Activated CD4-positive, alpha-beta T cell treated with anti-CD3 and anti-CD28 coated beads, Interleukin-2, Interleukin-4, amounts not matched to agents 100 ng/mL and 50 ng/mL, durations not matched to agents 16 hours and 8 hours (primary cell): ENCODE measurements at regions not wholly inside any gene's neighbourhood (a gene's known extent, or its start where the extent isn't known, plus 50 kb on each side); places are given as distances from the start of the nearest gene placed in this dataset.

Source experiments
- DNase-seq: peaks from one replicate; pipeline ENCODE4 v3.0.0-alpha.2; 2020; ENCODE audit warnings: low spot score

DNA sequence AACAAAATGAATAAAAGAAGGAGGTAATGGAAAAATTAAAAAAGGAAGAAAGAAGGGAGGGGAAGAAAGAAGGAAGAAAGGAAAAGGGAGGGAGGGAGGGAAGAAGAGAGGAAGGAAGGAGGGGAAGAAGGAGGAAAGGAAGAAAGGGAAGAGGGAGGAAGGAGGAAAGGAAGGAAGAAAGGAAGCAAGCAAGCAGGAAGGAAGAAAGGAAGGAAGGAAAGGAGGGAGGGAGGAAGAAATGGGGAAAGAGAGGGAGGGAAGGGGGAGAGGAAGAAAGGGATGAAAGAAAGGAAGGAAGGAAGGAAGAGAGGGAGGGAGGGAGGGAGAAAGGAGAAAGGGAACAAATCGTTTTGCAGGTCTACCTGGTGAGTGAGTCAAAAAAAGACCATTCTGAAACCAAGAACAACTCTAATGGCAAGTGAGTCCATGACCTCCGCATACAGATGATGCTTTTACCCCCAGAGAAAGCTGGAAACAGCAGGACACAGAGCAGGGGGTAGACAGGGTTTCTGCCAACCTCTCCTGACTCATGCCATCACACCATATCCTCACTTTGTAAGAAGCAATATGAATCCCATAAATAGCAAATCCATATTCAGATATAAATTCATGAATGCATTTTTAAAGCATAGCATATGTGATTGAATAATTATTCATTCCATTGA, 1112.9 kb upstream of the AUTS2 start:
- no peak for DNase-seq

DNA sequence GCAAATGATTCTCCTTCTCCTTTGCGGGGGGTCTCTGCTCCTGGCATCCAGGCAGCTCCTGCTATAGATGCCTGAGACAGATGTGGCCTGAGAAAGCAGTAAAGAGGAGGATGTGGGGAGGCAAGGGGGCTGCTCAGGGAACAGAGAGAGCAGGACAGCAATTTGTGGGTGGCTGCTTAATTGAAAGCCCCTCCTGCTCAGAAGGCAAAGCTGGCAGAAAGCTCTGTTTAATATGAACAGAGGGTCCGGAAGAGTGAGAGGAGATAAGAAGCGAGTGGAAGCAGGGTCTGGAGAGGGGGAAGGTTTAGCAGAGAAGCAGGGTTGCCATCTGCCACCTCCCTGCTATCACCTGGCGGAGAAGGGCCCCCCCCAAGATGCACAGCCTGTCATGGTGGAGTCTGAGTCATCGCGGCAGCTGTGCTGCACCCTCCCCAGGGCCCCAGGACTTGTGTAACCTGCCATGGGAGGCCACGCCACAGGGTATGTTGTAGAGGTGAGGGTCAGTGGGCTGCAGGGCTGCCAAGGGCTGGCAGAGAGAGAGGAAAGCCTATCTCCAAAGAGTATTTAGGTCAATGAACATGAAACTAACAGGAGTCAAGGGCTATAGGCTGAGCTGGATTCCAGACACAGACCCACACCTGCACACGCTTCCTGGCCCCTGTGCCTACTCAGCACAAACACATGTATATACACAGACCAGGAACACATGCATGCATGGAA, 1109.8 kb upstream of the AUTS2 start:
- DNase-seq: no peak

DNA sequence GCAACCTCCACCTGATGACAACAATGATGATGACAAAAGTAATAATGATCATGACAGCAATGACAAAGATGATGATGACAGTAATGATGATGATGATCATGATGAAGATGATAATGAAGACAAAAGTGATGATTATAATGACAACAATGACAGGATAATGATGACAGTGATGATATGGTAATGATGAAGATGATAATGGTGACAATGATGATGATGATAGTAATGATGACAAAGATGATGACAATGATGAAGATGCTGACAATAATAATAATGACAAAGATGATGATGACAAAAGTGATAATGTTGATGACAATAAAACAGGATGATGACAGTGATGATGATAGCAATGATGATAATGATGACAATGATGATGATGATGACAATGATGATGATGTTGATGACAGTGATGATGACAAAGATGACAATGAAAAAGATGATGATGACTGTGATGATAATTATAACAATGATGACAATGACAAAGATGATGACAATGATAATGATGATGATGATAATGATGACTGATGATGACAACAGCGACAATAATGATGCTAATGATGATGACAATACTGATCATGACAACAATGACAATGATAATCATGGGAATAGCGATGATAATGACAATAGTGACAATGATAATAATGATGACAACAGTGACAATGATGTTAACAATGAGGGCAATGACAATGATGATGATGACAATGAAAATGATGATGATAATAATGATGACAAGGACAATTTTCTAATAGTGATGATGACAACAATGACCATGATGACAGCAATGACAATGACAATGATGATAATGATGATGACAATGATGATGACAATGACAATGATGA, 1106.5 kb upstream of the AUTS2 start:
- no peak for DNase-seq

DNA sequence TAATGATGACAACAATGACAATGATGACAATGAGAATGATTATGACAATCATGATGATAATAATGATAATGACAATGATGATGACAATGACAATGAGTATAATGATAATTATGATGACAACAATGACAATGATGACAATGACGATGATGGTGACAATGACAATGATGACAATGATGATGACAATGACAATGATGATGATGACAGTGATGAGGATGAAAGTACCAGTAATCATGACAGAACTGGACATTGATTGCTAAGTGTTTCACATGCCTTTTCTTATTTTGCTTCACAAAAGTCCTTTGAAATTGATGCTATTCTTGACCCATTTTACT, 1106.0 kb upstream of the AUTS2 start:
- DNase-seq: no peak

DNA sequence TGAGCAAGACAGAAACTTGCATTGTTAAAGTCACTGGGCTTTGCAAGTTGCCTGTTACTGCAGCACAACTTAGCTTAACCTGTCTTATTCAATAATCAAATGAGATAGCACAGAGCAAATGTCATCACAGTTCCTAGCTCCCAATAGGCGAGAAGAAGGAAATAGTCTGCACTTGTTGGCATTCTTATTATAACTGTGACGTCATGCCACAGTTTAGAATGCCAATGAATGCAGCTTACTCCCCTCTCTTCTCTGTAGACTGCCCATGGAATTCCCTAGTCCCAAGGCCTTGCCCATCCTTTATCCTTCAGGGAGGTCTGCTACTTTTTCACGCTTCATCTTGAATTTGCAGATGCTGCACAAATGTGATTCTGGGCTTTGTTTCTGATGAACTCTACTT, 1094.9 kb upstream of the AUTS2 start:
- no peak for DNase-seq

DNA sequence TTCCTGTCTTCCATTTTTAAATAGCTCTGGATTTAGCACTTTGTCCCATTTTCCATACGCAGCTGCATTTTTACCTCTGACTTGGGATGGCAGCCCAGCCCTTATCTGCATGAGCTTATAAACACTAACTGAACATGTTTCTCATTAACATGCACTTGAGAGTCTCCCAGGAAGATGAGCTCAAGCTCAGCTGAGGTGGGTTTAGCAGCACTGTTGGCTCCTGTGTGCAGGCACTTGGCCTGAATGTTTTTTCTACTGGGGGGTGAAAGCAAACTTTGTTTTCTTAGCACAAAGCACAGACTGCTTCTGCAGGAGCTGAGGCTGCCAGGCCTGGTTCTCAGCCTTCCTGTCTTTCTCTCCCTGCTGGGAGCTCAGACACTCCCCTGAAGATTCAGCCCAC, 1093.6 kb upstream of the AUTS2 start:
- DNase-seq: no peak

DNA sequence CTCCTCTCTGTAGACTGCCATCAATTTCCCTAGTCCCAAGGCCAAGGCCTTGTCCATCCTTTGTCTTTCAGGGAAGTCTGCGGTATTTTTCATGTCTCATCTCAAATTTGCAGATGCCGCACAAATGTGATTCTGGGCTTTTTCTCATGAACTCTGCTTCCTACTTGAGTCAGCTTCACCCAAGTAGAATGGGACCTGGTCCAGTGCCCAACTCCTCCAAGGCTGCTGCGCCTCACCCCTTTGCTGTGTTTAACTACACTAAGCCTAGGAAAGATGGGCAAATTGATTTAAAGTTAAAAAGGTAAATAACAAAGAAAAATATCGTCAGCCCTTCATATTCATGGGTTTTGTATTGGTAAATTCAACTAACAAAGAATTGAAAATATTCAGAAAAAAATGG, 1092.6 kb upstream of the AUTS2 start:
- DNase-seq: no peak

DNA sequence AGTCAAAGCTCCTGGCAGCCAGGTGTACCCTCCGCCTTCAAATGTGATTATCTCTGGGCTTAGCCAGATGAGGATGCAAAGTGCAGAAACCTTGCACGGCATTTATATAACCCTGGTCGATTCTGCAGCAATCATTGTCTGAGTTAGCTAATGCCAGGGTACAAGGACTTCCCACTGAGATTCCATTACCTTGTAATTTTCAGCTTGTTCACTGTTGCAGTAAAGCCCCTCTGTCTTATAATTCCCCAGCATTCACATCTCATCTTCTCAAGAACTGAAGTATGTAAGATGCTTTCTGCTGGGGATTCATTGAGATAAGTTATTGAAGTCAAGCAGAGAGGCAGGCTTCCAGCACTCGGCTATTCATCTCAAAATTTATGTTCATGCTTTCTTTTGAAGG, 1090.6 kb upstream of the AUTS2 start:
- DNase-seq: no peak

DNA sequence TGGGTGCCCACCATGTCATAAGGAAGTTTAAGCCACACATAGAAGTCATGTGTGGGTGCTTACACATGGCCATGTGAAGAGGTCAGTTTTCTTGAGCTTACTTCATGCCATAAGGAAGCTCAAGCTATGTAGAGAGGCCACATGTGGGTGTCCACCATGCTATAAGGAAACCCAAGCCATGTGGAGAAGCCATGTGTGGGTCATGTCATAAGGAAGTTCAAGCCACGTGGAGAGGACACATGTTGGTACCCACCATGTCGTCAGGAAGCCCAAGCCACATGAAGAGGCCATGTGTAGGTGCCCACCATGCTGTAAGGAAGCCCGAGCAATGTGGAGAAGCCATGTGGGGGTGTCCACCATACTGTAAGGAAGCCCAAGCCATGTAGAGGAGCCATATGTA, 1089.2 kb upstream of the AUTS2 start:
- no peak for DNase-seq

DNA sequence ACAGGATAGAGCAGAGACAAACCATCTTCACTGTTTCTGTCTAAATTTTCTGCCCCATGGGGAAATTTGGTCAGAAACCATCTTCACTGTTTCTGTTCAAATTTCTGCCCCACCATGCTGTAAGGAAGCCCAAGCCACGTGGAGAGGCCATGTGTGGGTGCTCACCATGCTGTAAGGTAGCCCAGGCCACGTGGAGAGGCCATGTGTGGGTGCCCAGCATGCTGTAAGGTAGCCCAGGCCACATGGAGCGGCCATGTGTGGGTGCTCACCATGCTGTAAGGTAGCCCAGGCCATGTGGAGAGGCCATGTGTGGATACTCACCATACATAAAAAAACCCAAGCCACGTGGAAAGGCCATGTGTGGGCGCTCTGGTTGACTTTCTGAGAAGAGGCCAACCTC, 1088.7 kb upstream of the AUTS2 start:
- no peak for DNase-seq

DNA sequence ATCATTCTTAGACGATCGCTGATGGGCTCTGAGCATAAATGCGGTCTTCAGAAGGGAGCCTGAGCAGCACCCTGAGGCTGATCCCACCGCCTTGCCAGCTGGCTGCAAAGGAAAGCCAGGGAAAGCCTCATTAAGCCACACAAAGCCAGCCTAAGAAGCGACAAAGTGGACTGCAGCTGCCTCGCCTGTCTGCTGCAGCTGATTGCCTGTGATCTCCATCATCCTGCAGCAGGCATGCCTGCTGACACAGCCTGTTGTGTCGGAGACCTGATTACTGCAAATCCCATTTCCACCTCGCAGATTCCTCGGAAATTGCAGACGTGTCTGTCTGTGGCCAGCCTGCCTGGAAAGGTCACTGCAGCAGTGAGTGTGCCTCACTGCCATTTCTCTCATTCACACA, 1087.0 kb upstream of the AUTS2 start:
- no peak for DNase-seq

DNA sequence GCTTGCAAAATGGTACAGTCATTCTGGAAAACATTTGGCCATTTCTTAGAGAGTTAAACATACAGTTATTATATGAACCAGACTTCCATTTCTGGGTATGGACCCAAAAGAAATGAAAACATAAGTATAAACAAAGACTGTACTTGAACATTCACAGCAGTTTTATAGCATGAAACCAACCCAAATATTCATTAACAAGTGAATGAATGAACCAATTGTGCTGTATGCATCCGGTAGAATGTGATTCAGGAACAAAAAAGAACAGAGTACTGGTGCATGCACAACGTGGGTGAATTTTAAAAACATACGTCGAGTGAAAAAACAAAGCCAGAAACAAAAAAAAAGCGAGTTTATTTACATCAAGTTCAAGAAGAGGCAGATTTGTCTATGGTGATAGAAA, 1085.8 kb upstream of the AUTS2 start:
- no peak for DNase-seq

DNA sequence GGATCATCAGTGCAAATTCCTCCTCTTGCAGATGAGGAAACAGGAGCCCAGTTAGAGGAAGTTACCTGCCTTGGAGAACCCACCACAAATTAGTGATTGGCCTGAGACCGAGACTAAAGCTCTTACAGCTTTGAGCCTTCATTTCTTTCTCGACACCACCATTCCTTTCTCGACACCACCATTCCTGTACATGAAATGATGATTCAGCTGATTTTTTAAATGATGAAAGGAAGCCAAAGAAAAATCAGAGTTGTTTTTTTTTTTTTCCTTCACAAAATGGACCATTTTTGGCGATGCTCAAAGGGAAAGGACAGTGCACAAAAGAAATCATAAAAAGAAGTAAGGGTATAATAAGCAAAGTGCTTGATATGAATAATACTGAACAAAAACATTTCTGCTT, 1080.2 kb upstream of the AUTS2 start:
- no peak for DNase-seq

DNA sequence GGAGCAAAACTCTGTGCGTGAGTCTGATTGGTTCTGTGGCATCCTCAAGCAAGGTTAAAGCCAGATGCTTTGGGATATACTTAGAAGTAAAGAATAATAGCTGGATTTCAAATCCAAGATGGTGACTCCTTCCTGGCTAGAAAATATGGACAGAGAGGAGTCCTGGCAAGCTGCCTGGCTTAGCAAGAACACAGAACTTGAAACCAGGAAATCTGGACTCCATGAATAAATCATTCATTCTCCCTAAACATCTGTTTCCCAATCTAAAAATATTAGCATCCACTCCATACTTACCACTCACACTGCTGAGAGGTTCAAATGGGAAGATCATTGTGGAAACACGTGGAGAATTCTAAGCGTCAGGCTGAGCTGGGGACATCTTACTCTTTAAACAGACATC, 1074.1 kb upstream of the AUTS2 start:
- DNase-seq: no peak

DNA sequence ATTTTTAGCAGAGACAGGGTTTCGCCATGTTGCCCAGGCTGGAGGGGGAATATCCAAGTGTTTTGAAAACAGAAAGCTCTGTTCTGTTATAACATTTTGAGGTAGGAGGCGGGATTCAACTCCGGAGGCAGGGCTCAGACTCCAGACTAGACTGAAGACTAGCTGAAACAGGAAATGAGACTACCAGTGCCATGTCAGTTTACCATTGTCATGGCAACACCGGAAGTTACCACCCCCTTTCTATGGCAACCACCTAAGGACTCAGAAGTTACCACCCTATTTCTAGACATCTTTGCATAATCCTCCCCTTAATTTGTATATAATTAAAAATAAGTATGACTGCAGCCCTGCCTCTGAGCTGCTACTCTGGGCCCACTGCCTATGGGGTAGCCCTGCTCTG, 1069.1 kb upstream of the AUTS2 start:
- DNase-seq: no peak

DNA sequence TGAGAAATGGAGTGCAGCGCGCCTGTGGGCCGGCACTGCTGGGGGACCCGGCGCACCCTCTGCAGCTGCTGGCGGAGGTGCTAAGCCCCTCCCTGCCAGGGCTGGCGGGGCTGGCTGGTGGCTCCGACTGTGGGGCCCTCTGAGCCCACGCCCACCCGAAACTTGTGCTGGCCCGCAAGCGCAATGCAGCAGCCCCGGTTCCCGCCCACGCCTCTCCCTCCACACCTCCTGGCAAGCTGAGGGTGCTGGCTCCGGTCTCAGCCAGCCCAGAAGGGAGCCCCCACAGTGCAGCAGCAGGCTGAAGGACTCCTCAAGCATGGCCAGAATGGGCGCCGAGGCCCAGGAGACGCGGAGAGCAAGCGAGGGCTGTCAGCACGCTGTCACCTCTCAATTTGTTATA, 1063.0 kb upstream of the AUTS2 start:
- DNase-seq: no peak

DNA sequence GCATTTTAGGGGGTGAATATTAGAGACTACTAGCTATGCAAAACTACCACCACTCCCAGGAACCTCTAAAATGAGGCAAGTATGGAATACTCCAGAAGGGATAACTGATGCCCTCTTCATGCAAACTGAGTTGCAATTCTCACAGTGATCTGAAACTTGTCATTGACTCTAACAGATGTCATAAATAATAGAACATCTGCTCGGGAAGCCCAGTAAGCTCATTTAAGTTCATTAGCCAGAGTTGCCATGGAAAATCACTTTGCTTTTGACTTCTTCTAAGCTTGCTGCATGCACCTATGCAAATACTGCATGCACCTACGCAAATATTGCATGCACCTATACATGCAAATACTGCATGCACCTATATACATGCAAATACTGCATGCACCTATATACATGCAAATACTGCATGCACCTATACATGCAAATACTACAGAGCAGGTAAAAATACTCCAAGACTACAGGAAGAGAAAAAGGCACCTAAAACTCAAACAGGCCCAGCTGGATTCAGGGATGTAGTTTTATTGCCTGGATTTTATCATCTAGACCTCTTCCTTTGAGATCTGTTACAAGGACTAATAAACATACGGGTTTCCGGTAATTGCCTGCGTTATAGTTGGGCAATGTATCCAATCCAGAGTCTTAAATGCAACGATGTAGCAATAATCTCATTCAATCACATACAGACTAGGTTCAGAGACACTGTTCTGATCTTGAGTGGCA, 1061.1 kb upstream of the AUTS2 start:
- no peak for DNase-seq

DNA sequence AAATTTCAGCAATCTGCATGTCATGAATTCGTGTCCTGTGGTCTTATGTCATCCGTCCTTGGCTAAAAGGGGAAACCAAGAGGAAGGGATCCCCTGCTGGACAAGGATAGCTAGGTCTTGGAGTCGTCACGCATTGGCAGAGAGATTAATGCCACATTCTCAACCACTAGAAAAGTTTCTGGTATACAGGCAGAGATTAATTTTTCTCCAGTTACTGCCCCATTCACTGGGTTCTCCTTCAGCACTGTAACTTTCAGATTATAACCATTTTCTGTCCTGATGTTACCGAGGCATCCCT, 1060.6 kb upstream of the AUTS2 start:
- no peak for DNase-seq

DNA sequence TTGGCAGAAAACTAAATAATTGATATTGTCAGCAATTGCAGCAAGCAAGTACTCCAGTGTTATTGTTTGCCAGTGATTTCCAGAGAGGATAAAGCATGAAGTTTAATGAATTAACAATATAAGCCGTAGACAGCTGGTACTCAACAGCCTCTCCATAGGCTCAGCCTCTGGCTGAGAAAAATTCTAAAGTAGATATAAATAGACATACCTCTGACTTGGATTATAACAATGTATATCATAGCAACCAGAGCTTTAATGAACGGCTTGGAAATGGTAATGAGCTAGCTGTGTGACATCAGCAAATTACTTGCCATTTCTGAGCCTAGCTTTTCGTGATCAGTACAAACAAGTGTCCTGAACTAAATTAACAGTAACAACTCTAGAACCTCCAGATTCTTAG, 1055.4 kb upstream of the AUTS2 start:
- no peak for DNase-seq

DNA sequence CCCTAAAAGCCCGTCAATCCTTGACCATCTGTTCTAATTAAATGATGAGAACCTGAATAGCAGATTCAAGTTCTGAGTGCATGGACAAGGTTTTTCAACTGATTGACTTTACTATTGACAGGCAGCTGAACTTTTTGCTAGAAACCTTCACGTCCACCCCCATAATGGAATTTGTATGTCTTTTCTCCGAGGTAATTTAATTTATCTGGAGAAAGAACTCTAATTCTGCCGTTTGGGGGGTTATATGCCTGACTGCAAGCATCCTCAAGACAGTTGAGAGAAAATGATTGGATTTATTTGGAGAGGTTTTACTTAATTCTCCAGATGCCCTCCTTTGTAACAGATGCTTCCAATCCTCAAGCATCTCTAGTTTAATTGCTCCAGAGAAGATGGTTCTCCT, 1053.4 kb upstream of the AUTS2 start:
- DNase-seq: no peak

DNA sequence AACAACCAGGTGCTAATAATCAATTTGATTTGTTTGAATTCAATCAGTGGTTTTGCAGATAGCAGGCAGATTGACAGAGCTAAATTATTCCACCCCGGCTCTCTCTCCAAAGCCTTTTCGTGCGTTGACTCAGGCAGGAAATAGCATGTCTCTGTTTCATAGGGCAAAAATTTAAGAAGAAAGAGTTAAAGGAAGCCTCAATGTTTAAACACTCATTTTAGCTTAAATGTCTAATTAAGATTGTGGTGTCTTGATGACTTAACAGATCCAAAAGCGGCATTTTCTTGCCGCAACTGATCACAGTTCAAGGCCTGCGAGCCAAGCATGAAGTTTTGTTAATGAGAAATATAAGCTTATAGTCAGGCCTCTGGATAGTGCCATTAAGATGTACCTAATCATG, 1051.1 kb upstream of the AUTS2 start:
- DNase-seq: no peak

DNA sequence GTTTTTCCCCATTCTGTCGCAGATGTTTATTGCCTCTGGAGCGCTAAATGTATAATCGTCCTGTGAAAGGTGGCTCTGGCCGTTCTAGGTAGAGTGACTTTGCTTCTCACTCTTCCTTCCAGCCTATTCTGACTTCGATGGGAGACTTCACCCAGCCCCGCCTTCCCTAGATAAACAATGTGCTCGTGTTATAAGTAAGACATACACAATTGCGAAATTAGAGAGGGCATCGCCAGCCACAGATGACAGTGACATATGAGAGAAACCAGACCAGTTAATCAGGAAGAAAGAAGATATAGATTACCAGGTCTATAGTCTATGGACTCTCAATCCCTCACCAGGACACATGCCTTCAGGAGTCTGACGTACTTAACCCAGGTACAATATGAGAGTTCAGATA, 1050.5 kb upstream of the AUTS2 start:
- no peak for DNase-seq

DNA sequence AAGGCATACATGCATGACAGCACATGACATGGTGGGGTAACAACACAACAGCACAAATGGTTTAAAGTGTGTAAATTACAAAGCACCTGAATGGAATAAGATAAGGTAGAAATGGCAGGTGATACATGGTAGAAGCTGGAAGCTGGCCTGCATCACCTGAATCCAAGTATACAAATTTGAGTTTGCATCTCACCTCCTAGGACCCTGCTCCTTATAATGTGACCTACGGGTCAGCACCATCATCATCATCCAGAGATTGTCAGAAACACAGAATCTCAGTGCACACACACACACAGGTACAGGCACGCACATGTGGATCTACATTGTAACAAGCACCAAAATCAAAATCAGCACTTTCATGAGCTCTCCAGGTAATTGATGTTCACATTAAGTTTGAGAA, 1048.2 kb upstream of the AUTS2 start:
- DNase-seq: no peak
